ENCODE measurements at regions not wholly inside any gene's neighbourhood (a gene's known extent, or its start where the extent isn't known, plus 50 kb on each side); places are given as distances from the start of the nearest gene placed in this dataset.
A peak's percentile ranks its signal among the peaks of the same experiment; 100 is the strongest.

GRCh38 chr6:122283884-122284283, 115.6 kb upstream of the HSF2 start:
- 79% methylated on average over 4 of the region's 4 CpGs for WGBS
- H3K9me3 ChIP-seq (ENCODE audit: control insufficient read depth, low read length) = no peaks in the 10 kb centered on the region

GRCh38 chr6:122284848-122285247, 114.6 kb upstream of the HSF2 start:
- Histone ChIP-seq H3K9me3 (ENCODE audit: control insufficient read depth, low read length) (no peaks in the 10 kb centered on the region), H3K4me3 (ENCODE audit: low read length) (no peak overlapping the region), H3K27me3 (ENCODE audit: control insufficient read depth, insufficient read depth) (no peaks in the 10 kb centered on the region), H3K27ac (ENCODE audit: low read length) (no peak overlapping the region), H3K4me1 (ENCODE audit: control insufficient read depth, insufficient read depth, low read length) (no peaks in the 10 kb centered on the region)
- DNase-seq = no peak
- WGBS = 54% methylated on average over 1 of the region's 1 CpG
- ATAC-seq = peak in 1 of 2 donors; percentile 84
- intact Hi-C loops (cut with DNase I) = no loop called here

More at GRCh38 chr6:122283884-122284283, 115.6 kb upstream of the HSF2 start:
- Histone ChIP-seq H3K4me3 (ENCODE audit: low read length) (no peak overlapping the region), H3K4me1 (ENCODE audit: control insufficient read depth, insufficient read depth, low read length) (no peaks in the 10 kb centered on the region), H3K27me3 (ENCODE audit: control insufficient read depth, insufficient read depth) (no peaks in the 10 kb centered on the region), H3K27ac (ENCODE audit: low read length) (no peak overlapping the region)
- intact Hi-C loops (cut with DNase I) = no loop called here
- DNase-seq (no peak), ATAC-seq (no peak)

- no peaks in the 10 kb centered on the region for H3K27me3 ChIP-seq (ENCODE audit: control insufficient read depth, insufficient read depth)
- DNase-seq = no peak
- H3K4me3 ChIP-seq (ENCODE audit: low read length) = no peak overlapping the region
- WGBS = 47% methylated on average over 4 of the region's 4 CpGs
- peak in 1 of 2 donors; percentile 74 for ATAC-seq
- no peaks in the 10 kb centered on the region for H3K9me3 ChIP-seq (ENCODE audit: control insufficient read depth, low read length)
- intact Hi-C loops (cut with DNase I) = no loop called here
- H3K27ac ChIP-seq (ENCODE audit: low read length) = no peak overlapping the region
- H3K4me1 ChIP-seq (ENCODE audit: control insufficient read depth, insufficient read depth, low read length) = no peaks in the 10 kb centered on the region
Measured at GRCh38 chr6:122285292-122285913, 114.0 kb upstream of the HSF2 start.

GRCh38 chr6:122286512-122286911, 112.9 kb upstream of the HSF2 start:
- no peak overlapping the region for H3K4me3 ChIP-seq (ENCODE audit: low read length)
- no peak overlapping the region for H3K27ac ChIP-seq (ENCODE audit: low read length)
- no peak for ATAC-seq
- no peaks in the 10 kb centered on the region for H3K4me1 ChIP-seq (ENCODE audit: control insufficient read depth, insufficient read depth, low read length)
- intact Hi-C loops (cut with DNase I) = no loop called here
- DNase-seq = no peak
- no peaks in the 10 kb centered on the region for H3K27me3 ChIP-seq (ENCODE audit: control insufficient read depth, insufficient read depth)
- H3K9me3 ChIP-seq (ENCODE audit: control insufficient read depth, low read length) = no peaks in the 10 kb centered on the region

- H3K27ac ChIP-seq (ENCODE audit: low read length) = no peak overlapping the region
- H3K27me3 ChIP-seq (ENCODE audit: control insufficient read depth, insufficient read depth) = no peaks in the 10 kb centered on the region
- no peak for DNase-seq
- no peak for ATAC-seq
- H3K4me1 ChIP-seq (ENCODE audit: control insufficient read depth, insufficient read depth, low read length) = no peaks in the 10 kb centered on the region
- WGBS = 83% methylated on average over 4 of the region's 4 CpGs
- intact Hi-C loops (cut with DNase I) = no loop called here
- no peak overlapping the region for H3K4me3 ChIP-seq (ENCODE audit: low read length)
- H3K9me3 ChIP-seq (ENCODE audit: control insufficient read depth, low read length) = no peaks in the 10 kb centered on the region
Measured at GRCh38 chr6:122289762-122290539, 109.5 kb upstream of the HSF2 start.

- intact Hi-C loops (cut with DNase I) = no loop called here
Measured at GRCh38 chr6:122297010-122297409, 102.4 kb upstream of the HSF2 start.

GRCh38 chr6:122302067-122302466, 97.4 kb upstream of the HSF2 start:
- ATAC-seq (no peak), DNase-seq (no peak)
- Histone ChIP-seq H3K4me3 (ENCODE audit: low read length) (no peak overlapping the region), H3K4me1 (ENCODE audit: control insufficient read depth, insufficient read depth, low read length) (no peaks in the 10 kb centered on the region), H3K27me3 (ENCODE audit: control insufficient read depth, insufficient read depth) (no peaks in the 10 kb centered on the region), H3K9me3 (ENCODE audit: control insufficient read depth, low read length) (no peaks in the 10 kb centered on the region), H3K27ac (ENCODE audit: low read length) (no peak overlapping the region)
- 93% methylated on average over 2 of the region's 2 CpGs for WGBS
- intact Hi-C loops (cut with DNase I) = no loop called here

More at GRCh38 chr6:122297010-122297409, 102.4 kb upstream of the HSF2 start:
- ATAC-seq (no peak), DNase-seq (no peak)
- H3K4me1 ChIP-seq (ENCODE audit: control insufficient read depth, insufficient read depth, low read length) = no peaks in the 10 kb centered on the region
- no peaks in the 10 kb centered on the region for H3K27me3 ChIP-seq (ENCODE audit: control insufficient read depth, insufficient read depth)
- H3K9me3 ChIP-seq (ENCODE audit: control insufficient read depth, low read length) = no peaks in the 10 kb centered on the region
- H3K27ac ChIP-seq (ENCODE audit: low read length) = no peak overlapping the region
- no peak overlapping the region for H3K4me3 ChIP-seq (ENCODE audit: low read length)
- WGBS = 85% methylated on average over 2 of the region's 2 CpGs

- intact Hi-C loops (cut with DNase I) = no loop called here
- no peak overlapping the region for H3K4me3 ChIP-seq (ENCODE audit: low read length)
- no peak for ATAC-seq
- H3K27me3 ChIP-seq (ENCODE audit: control insufficient read depth, insufficient read depth) = no peaks in the 10 kb centered on the region
- no peaks in the 10 kb centered on the region for H3K9me3 ChIP-seq (ENCODE audit: control insufficient read depth, low read length)
- H3K27ac ChIP-seq (ENCODE audit: low read length) = no peak overlapping the region
- 76% methylated on average over 3 of the region's 3 CpGs for WGBS
- peak in 1 of 3 donors; percentile 10 for DNase-seq
- no peaks in the 10 kb centered on the region for H3K4me1 ChIP-seq (ENCODE audit: control insufficient read depth, insufficient read depth, low read length)
Measured at GRCh38 chr6:122307577-122307976, 91.9 kb upstream of the HSF2 start.

- Histone ChIP-seq H3K4me3 (ENCODE audit: low read length) (no peak overlapping the region), H3K9me3 (ENCODE audit: control insufficient read depth, low read length) (no peaks in the 10 kb centered on the region), H3K27ac (ENCODE audit: low read length) (no peak overlapping the region), H3K4me1 (ENCODE audit: control insufficient read depth, insufficient read depth, low read length) (no peaks in the 10 kb centered on the region), H3K27me3 (ENCODE audit: control insufficient read depth, insufficient read depth) (no peaks in the 10 kb centered on the region)
- no peak for DNase-seq
- intact Hi-C loops (cut with DNase I) = no loop called here
- ATAC-seq = no peak
- WGBS = 83% methylated on average over 4 of the region's 4 CpGs
Measured at GRCh38 chr6:122308074-122308473, 91.4 kb upstream of the HSF2 start.

- DNase-seq (no peak), ATAC-seq (no peak)
- no peaks in the 10 kb centered on the region for H3K27me3 ChIP-seq (ENCODE audit: control insufficient read depth, insufficient read depth)
- 36% methylated on average over 1 of the region's 1 CpG for WGBS
- intact Hi-C loops (cut with DNase I) = no loop called here
- H3K9me3 ChIP-seq (ENCODE audit: control insufficient read depth, low read length) = no peaks in the 10 kb centered on the region
- no peak overlapping the region for H3K4me3 ChIP-seq (ENCODE audit: low read length)
- no peaks in the 10 kb centered on the region for H3K4me1 ChIP-seq (ENCODE audit: control insufficient read depth, insufficient read depth, low read length)
- H3K27ac ChIP-seq (ENCODE audit: low read length) = no peak overlapping the region
Measured at GRCh38 chr6:122315842-122316241, 83.6 kb upstream of the HSF2 start.

GRCh38 chr6:122322824-122323223, 76.6 kb upstream of the HSF2 start:
- no peaks in the 10 kb centered on the region for H3K9me3 ChIP-seq (ENCODE audit: control insufficient read depth, low read length)
- DNase-seq (no peak), ATAC-seq (peak in 1 of 2 donors; percentile 41)
- peaks cover 2% of the 10 kb centered on the region for H3K4me1 ChIP-seq (ENCODE audit: control insufficient read depth, insufficient read depth, low read length)
- WGBS = 20% methylated on average over 3 of the region's 3 CpGs
- H3K4me3 ChIP-seq (ENCODE audit: low read length) = peak overlapping the region; percentile 51
- no peak overlapping the region for H3K27ac ChIP-seq (ENCODE audit: low read length)
- intact Hi-C loops (cut with DNase I) = no loop called here
- no peaks in the 10 kb centered on the region for H3K27me3 ChIP-seq (ENCODE audit: control insufficient read depth, insufficient read depth)

Measured in right cardiac atrium (tissue), 5 donors.